ENCODE measurements at regions not wholly inside any gene's neighbourhood (a gene's known extent, or its start where the extent isn't known, plus 50 kb on each side); places are given as distances from the start of the nearest gene placed in this dataset.

DNA sequence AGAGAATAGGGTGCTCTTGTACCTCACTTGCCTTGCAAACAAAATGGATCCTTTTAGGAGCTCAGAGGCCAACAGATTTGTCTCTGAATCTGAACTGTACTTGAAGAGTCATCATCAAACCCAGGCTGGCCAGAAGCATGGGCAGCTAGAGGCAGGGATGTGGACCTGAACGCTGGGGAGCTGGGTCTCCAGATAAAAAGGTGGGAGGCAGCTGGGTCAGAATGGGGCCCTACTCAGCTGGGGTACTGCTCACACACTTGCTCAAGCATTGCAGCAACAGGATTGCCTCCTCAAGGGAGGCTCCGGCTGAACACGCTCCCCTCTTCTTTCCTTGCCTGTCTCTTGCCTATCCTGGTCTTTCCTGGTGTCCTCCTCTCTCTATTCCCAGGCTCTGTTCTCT lies 57.3 kb upstream of the SIX3 start:
- TF ChIP-seq, protein P1, sequence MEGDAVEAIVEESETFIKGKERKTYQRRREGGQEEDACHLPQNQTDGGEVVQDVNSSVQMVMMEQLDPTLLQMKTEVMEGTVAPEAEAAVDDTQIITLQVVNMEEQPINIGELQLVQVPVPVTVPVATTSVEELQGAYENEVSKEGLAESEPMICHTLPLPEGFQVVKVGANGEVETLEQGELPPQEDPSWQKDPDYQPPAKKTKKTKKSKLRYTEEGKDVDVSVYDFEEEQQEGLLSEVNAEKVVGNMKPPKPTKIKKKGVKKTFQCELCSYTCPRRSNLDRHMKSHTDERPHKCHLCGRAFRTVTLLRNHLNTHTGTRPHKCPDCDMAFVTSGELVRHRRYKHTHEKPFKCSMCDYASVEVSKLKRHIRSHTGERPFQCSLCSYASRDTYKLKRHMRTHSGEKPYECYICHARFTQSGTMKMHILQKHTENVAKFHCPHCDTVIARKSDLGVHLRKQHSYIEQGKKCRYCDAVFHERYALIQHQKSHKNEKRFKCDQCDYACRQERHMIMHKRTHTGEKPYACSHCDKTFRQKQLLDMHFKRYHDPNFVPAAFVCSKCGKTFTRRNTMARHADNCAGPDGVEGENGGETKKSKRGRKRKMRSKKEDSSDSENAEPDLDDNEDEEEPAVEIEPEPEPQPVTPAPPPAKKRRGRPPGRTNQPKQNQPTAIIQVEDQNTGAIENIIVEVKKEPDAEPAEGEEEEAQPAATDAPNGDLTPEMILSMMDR (IDR thresholded peaks at IDR 0.05; ENCODE audit: insufficient read depth, low read length, poor library complexity, severe bottlenecking): no peak
- Histone ChIP-seq H3K4me3 (replicated peaks; ENCODE audit: low read depth, low read length) (no peak overlapping the region), H3K36me3 (ENCODE audit: control insufficient read depth, insufficient read depth, low read length) (no peaks in the 10 kb centered on the region), H3K27me3 (replicated peaks; ENCODE audit: control insufficient read depth, insufficient read depth, low read length) (no peaks in the 10 kb centered on the region; the same call in 1 of the 2 replicates)
- no peak for DNase-seq (ENCODE audit: extremely low read depth, insufficient read length)

DNA sequence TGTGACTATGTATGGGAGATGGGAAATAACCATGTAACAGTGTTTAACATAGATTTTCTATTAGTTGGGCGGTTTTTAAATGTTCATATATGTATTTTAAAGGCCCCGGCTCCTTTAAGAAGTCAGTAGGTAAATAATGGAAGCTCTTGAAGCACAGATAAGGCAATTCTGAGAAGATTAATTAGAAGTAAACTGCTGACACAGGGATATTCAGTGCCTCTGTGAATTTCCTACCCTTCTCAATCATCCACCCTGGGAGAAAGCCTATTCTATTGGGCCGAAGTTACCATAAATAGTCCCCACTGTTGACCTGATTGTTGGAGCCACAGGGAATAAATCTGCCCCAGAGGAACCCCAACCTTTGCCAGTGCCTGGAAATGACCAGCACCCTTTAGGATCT lies 56.8 kb upstream of the SIX3 start:
- H3K36me3 ChIP-seq (ENCODE audit: control insufficient read depth, insufficient read depth, low read length): no peaks in the 10 kb centered on the region
- no peak overlapping the region for H3K4me3 ChIP-seq (replicated peaks; ENCODE audit: low read depth, low read length)
- TF ChIP-seq, protein P1 (IDR thresholded peaks at IDR 0.05; ENCODE audit: insufficient read depth, low read length, poor library complexity, severe bottlenecking): no peak
- H3K27me3 ChIP-seq (replicated peaks; ENCODE audit: control insufficient read depth, insufficient read depth, low read length): no peaks in the 10 kb centered on the region; the same call in 1 of the 2 replicates
- DNase-seq (ENCODE audit: extremely low read depth, insufficient read length): no peak

DNA sequence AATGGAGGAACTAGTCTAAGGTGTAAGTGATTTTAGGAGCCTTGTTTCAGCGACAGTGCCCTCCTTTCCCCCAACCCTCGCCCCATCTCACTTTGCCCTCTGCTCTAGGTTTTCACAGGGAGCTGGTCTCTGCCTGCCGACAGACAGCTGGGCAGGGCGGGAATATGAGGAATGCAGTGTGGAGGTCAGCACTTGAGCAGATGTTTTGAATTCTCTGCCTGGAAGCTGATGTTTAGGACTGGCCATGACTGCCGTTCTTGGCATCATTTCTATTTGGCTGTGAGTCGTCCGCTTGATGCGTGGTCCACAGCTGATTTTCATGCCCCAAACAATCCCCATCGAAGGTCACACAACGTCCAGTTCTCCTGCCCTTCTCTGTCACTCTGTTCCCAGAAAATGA lies 55.1 kb upstream of the SIX3 start:
- no peaks in the 10 kb centered on the region; the same call in 1 of the 2 replicates for H3K27me3 ChIP-seq (replicated peaks; ENCODE audit: control insufficient read depth, insufficient read depth, low read length)
- DNase-seq (ENCODE audit: extremely low read depth, insufficient read length): no peak
- no peak overlapping the region for H3K4me3 ChIP-seq (replicated peaks; ENCODE audit: low read depth, low read length)
- no peaks in the 10 kb centered on the region for H3K36me3 ChIP-seq (ENCODE audit: control insufficient read depth, insufficient read depth, low read length)
- TF ChIP-seq, protein P1 (IDR thresholded peaks at IDR 0.05; ENCODE audit: insufficient read depth, low read length, poor library complexity, severe bottlenecking): no peak

DNA sequence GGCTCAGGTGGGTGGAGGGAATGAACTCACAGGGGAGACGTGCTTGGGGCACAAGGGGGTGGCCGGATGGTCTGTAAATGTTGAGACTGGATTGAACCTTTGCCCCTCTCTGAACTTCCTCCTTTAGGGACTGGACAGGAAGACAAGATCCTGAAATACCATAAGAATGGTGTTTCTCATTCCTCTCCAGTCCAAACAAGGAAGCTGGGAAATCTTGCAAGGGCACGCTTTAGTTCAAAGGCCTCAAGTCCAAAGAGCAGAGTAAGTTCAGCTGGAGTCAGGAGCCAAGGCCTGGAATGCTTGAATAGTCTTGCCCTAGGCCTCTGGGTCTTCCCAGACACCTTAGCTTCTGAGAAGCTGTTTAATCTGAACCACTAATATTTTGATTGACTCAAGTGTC lies 52.4 kb upstream of the SIX3 start:
- Histone ChIP-seq H3K4me3 (replicated peaks; ENCODE audit: low read depth, low read length) (no peak overlapping the region), H3K36me3 (ENCODE audit: control insufficient read depth, insufficient read depth, low read length) (no peaks in the 10 kb centered on the region), H3K27me3 (replicated peaks; ENCODE audit: control insufficient read depth, insufficient read depth, low read length) (no peaks in the 10 kb centered on the region)
- DNase-seq (ENCODE audit: extremely low read depth, insufficient read length): no peak
- TF ChIP-seq, protein P1 (IDR thresholded peaks at IDR 0.05; ENCODE audit: insufficient read depth, low read length, poor library complexity, severe bottlenecking): no peak
